Loucy (cell line): ENCODE measurements at regions not wholly inside any gene's neighbourhood (a gene's known extent, or its start where the extent isn't known, plus 50 kb on each side); places are given as distances from the start of the nearest gene placed in this dataset.

Experiments
- CTCF ChIP-seq: fragments of 200-600 bp; sonication (generic); conservative IDR thresholded peaks from 2 replicates; pipeline ENCODE4 v1.5.1; 2014; ENCODE audit warnings: mild to moderate bottlenecking, antibody characterized with exemption, low read length
- EZH2phosphoT487 ChIP-seq: fragments of 200-600 bp; IDR thresholded peaks from 2 replicates; pipeline ENCODE4 v1.6.1; 2018; ENCODE audit warnings: antibody characterized with exemption, mild to moderate bottlenecking, moderate library complexity, borderline replicate concordance

DNA sequence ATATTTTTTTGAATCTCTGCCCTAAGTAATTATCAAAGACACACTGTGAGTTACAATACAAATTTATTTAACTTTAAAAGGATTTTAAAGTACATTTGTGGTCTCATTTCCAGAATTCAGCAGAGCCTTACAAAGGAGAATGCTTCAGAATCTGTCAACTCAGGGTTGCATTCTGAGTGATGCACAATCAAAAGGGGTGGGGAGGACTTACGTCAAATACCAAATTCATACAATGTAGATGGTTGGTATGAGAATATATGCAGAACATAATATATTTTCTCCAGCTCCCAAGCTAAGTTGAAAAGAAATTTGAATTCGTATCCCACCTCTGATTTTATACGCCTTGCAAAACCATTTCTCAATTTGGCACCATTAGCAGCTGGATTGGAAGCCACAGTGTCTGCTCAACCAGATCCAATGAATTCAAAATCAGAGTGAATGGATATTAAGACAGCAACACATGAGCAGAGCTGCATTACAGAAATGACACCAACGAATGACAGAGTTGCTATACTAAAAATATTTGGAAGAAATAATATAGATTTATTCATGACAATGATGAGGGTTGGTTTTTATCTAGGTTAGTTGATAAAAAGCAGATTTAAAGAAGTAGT, 110.4 kb upstream of the CFAP20DC start:
- no peak for TF ChIP-seq CTCF
- TF ChIP-seq EZH2phosphoT487: no peak
